Peyer's patch (tissue), 4 donors: ENCODE measurements at regions not wholly inside any gene's neighbourhood (a gene's known extent, or its start where the extent isn't known, plus 50 kb on each side); places are given as distances from the start of the nearest gene placed in this dataset.

Experiments
- POLR2A ChIP-seq, 2 donors: fragments of 450-650 bp; IDR thresholded peaks; one replicate each; pipeline ENCODE4 v1.5.1; 2017; ENCODE audit warnings: antibody characterized with exemption in 2 of 2, mild to moderate bottlenecking in 2 of 2, moderate library complexity in 2 of 2
- TF ChIP-seq, protein P1 (sequence below), 6 experiments: fragments of 450-650 bp in 4 of 6; fragments of 200-600 bp in 2 of 6; sonication (generic) in 1 of 6; IDR thresholded peaks; one replicate each; pipeline ENCODE4 v1.5.1; 2017 to 2019; ENCODE audit warnings: antibody characterized with exemption in 6 of 6, mild to moderate bottlenecking in 3 of 6, moderate library complexity in 1 of 6

DNA sequence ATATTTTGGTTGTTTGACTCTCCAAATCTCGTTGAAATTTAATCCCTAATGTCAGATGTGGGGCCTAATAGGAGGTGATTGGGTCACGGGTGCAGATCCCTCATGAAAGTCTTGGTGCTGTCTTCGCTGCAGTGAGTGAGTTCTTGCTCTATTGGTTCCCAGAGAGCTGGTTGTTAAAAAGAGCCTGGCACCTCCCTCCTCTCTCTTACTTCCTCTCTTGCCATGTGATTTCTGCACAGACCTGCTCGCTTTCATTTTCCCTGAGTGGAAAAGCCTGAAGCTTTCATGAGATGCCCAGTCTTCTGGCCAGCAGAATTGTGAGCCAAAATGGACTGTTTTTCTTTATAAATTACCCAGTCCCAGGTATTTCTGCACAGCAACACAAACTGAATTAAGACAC lies 221.6 kb downstream of the MAT2B start:
- TF ChIP-seq, protein P1, sequence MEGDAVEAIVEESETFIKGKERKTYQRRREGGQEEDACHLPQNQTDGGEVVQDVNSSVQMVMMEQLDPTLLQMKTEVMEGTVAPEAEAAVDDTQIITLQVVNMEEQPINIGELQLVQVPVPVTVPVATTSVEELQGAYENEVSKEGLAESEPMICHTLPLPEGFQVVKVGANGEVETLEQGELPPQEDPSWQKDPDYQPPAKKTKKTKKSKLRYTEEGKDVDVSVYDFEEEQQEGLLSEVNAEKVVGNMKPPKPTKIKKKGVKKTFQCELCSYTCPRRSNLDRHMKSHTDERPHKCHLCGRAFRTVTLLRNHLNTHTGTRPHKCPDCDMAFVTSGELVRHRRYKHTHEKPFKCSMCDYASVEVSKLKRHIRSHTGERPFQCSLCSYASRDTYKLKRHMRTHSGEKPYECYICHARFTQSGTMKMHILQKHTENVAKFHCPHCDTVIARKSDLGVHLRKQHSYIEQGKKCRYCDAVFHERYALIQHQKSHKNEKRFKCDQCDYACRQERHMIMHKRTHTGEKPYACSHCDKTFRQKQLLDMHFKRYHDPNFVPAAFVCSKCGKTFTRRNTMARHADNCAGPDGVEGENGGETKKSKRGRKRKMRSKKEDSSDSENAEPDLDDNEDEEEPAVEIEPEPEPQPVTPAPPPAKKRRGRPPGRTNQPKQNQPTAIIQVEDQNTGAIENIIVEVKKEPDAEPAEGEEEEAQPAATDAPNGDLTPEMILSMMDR (IDR thresholded peaks at IDR 0.05), result no peak
- no peak for TF ChIP-seq POLR2A (IDR thresholded peaks at IDR 0.05)
